Upper lobe of left lung (tissue), 4 donors: ENCODE measurements at regions not wholly inside any gene's neighbourhood (a gene's known extent, or its start where the extent isn't known, plus 50 kb on each side); places are given as distances from the start of the nearest gene placed in this dataset.

Experiments
- POLR2AphosphoS5 ChIP-seq, 2 donors: sonication (generic); formaldehyde crosslinking; IDR thresholded peaks; one replicate each; pipeline ENCODE4 v1.5.1; 2017; ENCODE audit warnings: antibody characterized with exemption in 2 of 2
- TF ChIP-seq, protein P1 (sequence below), 6 experiments: fragments of 450-650 bp in 4 of 6; fragments of 200-600 bp in 2 of 6; sonication (generic) in 2 of 6; IDR thresholded peaks; one replicate each; pipeline ENCODE4 v1.5.1; 2016 to 2019; ENCODE audit warnings: antibody characterized with exemption in 6 of 6

DNA sequence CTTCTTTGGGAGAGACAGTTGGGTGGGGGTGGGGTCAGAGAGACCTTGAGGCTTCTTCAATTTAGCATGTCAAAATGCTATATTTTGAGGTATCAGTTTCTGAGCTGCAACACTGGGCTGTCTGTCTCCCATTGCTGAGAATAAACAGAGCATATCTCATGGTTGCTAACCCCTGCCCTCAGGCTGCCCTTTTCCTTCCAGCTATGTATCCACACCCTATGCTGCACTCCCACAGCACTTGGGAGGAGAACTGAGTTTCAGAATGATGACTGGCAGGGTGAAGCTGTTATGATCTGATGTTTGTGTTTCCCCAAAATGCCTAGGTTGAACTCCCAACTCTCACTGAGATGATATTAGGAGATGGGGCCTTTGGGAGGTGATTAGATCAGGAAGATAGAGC, 794.0 kb downstream of the RNF144A start:
- TF ChIP-seq, protein P1, sequence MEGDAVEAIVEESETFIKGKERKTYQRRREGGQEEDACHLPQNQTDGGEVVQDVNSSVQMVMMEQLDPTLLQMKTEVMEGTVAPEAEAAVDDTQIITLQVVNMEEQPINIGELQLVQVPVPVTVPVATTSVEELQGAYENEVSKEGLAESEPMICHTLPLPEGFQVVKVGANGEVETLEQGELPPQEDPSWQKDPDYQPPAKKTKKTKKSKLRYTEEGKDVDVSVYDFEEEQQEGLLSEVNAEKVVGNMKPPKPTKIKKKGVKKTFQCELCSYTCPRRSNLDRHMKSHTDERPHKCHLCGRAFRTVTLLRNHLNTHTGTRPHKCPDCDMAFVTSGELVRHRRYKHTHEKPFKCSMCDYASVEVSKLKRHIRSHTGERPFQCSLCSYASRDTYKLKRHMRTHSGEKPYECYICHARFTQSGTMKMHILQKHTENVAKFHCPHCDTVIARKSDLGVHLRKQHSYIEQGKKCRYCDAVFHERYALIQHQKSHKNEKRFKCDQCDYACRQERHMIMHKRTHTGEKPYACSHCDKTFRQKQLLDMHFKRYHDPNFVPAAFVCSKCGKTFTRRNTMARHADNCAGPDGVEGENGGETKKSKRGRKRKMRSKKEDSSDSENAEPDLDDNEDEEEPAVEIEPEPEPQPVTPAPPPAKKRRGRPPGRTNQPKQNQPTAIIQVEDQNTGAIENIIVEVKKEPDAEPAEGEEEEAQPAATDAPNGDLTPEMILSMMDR (IDR thresholded peaks at IDR 0.05), result no peak
- TF ChIP-seq POLR2AphosphoS5 (IDR thresholded peaks at IDR 0.05), result no peak
